ENCODE measurements at regions not wholly inside any gene's neighbourhood (a gene's known extent, or its start where the extent isn't known, plus 50 kb on each side); places are given as distances from the start of the nearest gene placed in this dataset.

DNA sequence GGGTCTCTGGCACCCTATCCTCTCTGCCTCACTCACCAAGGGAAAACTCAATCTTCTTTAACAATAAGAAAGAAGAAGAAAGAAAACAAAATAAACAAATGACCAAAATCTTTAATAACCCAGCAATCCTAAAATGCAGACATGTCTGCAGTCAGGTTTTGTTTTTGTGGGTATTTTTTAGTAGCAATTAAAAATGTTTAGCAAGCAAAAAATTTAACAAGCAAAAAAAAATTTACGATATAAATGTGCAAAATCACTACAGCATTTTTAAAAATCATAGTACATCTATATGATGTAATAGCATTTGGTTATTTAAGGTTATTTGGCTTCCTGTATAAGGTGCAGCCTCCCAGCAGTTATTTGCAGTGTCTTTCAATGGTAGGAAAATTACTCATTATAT is 151.3 kb upstream of the MAP3K1 start:
- Histone ChIP-seq H3K9me3 (no peaks in the 10 kb centered on the region), H3K36me3 (no peaks in the 10 kb centered on the region), H3K4me3 (no peak overlapping the region), H3K27me3 (no peaks in the 10 kb centered on the region), H3K4me1 (peaks cover 7% of the 10 kb centered on the region), H3K27ac (no peak overlapping the region)
- TF ChIP-seq POLR2A (IDR thresholded peaks at IDR 0.05) (no peak), EP300 (IDR thresholded peaks at IDR 0.05) (no peak), POLR2AphosphoS5 (IDR thresholded peaks at IDR 0.05) (no peak)
- TF ChIP-seq, protein P1, sequence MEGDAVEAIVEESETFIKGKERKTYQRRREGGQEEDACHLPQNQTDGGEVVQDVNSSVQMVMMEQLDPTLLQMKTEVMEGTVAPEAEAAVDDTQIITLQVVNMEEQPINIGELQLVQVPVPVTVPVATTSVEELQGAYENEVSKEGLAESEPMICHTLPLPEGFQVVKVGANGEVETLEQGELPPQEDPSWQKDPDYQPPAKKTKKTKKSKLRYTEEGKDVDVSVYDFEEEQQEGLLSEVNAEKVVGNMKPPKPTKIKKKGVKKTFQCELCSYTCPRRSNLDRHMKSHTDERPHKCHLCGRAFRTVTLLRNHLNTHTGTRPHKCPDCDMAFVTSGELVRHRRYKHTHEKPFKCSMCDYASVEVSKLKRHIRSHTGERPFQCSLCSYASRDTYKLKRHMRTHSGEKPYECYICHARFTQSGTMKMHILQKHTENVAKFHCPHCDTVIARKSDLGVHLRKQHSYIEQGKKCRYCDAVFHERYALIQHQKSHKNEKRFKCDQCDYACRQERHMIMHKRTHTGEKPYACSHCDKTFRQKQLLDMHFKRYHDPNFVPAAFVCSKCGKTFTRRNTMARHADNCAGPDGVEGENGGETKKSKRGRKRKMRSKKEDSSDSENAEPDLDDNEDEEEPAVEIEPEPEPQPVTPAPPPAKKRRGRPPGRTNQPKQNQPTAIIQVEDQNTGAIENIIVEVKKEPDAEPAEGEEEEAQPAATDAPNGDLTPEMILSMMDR (IDR thresholded peaks at IDR 0.05): no peak
- no peak for DNase-seq (ENCODE audit: low spot score in 2 of 2)
- WGBS: 83% methylated on average over 1 of the region's 1 CpG

DNA sequence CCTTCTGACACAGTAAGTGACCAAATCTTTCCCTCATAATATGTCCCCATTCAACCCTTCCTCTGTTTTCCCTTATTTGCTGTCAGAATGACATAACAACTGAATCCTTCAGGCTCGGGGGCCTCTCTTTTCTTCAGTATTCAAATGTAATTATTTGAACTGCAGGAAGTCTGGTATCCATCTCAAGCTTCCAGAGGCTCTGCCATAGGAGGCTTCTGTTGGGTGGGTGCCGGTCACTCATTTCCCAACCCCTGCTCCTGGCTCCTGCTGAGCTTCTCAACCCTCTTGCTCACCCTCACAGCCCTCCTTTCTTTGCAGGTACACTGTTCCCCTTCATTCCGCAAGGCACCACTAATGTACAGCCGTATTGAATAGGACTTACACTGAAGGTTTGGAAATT is 151.8 kb upstream of the MAP3K1 start:
- DNase-seq (ENCODE audit: low spot score in 2 of 2): no peak
- Histone ChIP-seq H3K9me3 (no peaks in the 10 kb centered on the region), H3K27ac (no peak overlapping the region), H3K4me1 (peaks cover 2% of the 10 kb centered on the region), H3K4me3 (no peak overlapping the region), H3K36me3 (no peaks in the 10 kb centered on the region), H3K27me3 (no peaks in the 10 kb centered on the region)
- 91% methylated on average over 4 of the region's 4 CpGs for WGBS
- TF ChIP-seq, protein P1 (IDR thresholded peaks at IDR 0.05): no peak
- TF ChIP-seq EP300 (IDR thresholded peaks at IDR 0.05) (no peak), POLR2A (IDR thresholded peaks at IDR 0.05) (no peak), POLR2AphosphoS5 (IDR thresholded peaks at IDR 0.05) (no peak)

DNA sequence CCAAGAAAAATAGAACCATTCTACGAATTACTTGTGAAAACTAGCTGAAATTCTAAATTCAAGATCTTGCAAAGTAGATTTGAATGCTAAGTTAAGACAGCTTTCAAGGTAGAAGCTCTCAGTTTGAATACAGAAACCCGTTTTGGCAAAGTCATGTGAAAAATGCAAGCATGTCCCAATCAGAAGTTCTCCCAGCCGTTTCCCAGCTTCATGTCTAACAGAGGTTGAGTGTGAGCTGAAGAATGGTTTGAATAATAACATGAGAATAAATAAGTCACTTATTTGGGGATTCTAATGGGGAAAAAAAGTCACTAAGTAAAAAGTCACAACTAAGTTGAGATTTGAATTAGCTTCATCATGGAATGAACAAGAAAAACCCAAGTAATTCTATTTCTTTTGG is 152.5 kb upstream of the MAP3K1 start:
- no peak for TF ChIP-seq POLR2A (IDR thresholded peaks at IDR 0.05)
- no peak for TF ChIP-seq POLR2AphosphoS5 (IDR thresholded peaks at IDR 0.05)
- TF ChIP-seq, protein P1 (IDR thresholded peaks at IDR 0.05): no peak
- no peak for TF ChIP-seq EP300 (IDR thresholded peaks at IDR 0.05)
- no peak overlapping the region for H3K4me3 ChIP-seq
- H3K9me3 ChIP-seq: no peaks in the 10 kb centered on the region
- DNase-seq (ENCODE audit: low spot score in 2 of 2): no peak
- H3K4me1 ChIP-seq: no peaks in the 10 kb centered on the region
- WGBS: 86% methylated on average over 3 of the region's 3 CpGs
- H3K27ac ChIP-seq: no peak overlapping the region
- no peaks in the 10 kb centered on the region for H3K36me3 ChIP-seq
- H3K27me3 ChIP-seq: no peaks in the 10 kb centered on the region

DNA sequence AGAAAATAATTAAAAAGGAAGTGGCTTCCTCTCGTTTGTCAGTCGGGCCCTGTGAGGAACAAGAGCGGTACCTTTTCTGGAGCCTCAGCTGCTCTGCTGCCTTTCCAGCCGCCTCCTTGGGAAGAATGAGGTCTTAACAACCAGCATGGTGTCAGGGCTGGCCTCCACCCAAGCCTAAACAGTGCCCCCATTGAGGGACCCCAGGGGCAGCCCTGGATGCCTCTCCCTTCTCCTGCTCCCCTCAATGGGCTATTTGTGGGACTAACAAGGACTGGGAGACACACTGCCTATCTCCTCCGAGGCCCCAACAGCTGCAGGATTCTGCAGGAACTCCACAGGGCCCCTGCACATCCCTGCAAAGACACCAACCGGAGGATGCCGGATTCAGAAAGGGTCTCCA is 155.4 kb upstream of the MAP3K1 start:
- no peak for TF ChIP-seq POLR2AphosphoS5 (IDR thresholded peaks at IDR 0.05)
- TF ChIP-seq EP300 (IDR thresholded peaks at IDR 0.05): no peak
- no peak for TF ChIP-seq POLR2A (IDR thresholded peaks at IDR 0.05)
- TF ChIP-seq, protein P1 (IDR thresholded peaks at IDR 0.05): no peak
- Histone ChIP-seq H3K27ac (no peak overlapping the region), H3K4me1 (peaks cover 7% of the 10 kb centered on the region), H3K4me3 (no peak overlapping the region), H3K36me3 (no peaks in the 10 kb centered on the region), H3K27me3 (no peaks in the 10 kb centered on the region), H3K9me3 (no peaks in the 10 kb centered on the region)
- WGBS: 87% methylated on average over 7 of the region's 7 CpGs
- DNase-seq (ENCODE audit: low spot score in 2 of 2): no peak

DNA sequence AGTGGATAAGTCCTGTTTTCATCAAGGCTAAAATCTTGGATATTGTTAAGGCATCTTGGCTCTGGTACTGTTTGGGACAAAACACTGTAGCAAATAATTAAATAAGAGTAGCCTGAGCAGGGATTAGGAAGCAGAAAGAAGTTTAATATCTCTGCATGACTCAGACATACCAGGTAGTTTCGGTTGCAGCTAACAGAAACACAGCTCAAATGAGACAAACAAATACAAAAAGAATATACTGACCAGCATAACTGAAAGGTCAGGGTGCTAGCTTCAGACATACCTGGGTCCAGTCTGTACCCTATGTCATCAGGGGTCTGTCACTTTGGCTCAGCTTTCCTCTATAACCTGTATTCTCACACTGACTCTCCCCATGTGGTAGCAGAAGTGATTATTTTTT is 156.4 kb upstream of the MAP3K1 start:
- no peaks in the 10 kb centered on the region for H3K36me3 ChIP-seq
- no peak overlapping the region for H3K27ac ChIP-seq
- H3K27me3 ChIP-seq: no peaks in the 10 kb centered on the region
- H3K9me3 ChIP-seq: no peaks in the 10 kb centered on the region
- peaks cover 7% of the 10 kb centered on the region for H3K4me1 ChIP-seq
- 67% methylated on average over 1 of the region's 1 CpG for WGBS
- no peak overlapping the region for H3K4me3 ChIP-seq
- no peak for TF ChIP-seq POLR2A (IDR thresholded peaks at IDR 0.05)
- no peak for DNase-seq (ENCODE audit: low spot score in 2 of 2)

All from suprapubic skin (tissue), 4 donors.